IMR-90 (cell line): ENCODE measurements at regions not wholly inside any gene's neighbourhood (a gene's known extent, or its start where the extent isn't known, plus 50 kb on each side); places are given as distances from the start of the nearest gene placed in this dataset.

ENCODE experiments used
- ATAC-seq: fragments of 200-7000 bp; cut with Tn5 transposase; 2 replicates; pipeline ENCODE4 v1.9.1; 2020; ENCODE audit warnings: low read depth, mild to moderate bottlenecking, moderate library complexity
- BruUV-seq: library from RNA; stranded (reverse); fragments of 400-500 nt; replicated peaks from 2 replicates; lab custom pipeline; 2021; lab: Mats Ljungman, UMichigan
- CTCF ChIA-PET: fragments of 300-600 bp; formaldehyde crosslinking; extraction: SDS; loops from one replicate; lab custom pipeline; 2021; ENCODE audit warnings: antibody characterized with exemption; lab: Yijun Ruan, JAX
- POLR2A ChIA-PET: fragments of 300-600 bp; sonication (Branson Sonifier 250); formaldehyde crosslinking; loops from one replicate; lab custom pipeline; 2022; ENCODE audit warnings: antibody characterized with exemption; ENCODE audit not compliant: unreplicated experiment; lab: Charles Lee
- DNase-seq: peaks from one replicate; pipeline ENCODE4 v3.0.0; 2013
- H2AFZ ChIP-seq: replicated peaks from 2 replicates; pipeline ENCODE3; 2013; ENCODE audit warnings: low read length, mild to moderate bottlenecking; ENCODE audit not compliant: poor library complexity
- H2AK5ac ChIP-seq: 2 replicates; pipeline ENCODE4 v1.6.1; 2013; ENCODE audit warnings: low read depth, low read length, inconsistent platforms
- H2AK9ac ChIP-seq: replicated peaks from 2 replicates; pipeline ENCODE3; 2013; ENCODE audit warnings: mild to moderate bottlenecking, low read depth, low read length, moderate library complexity; ENCODE audit not compliant: poor library complexity
- H2BK120ac ChIP-seq: 2 replicates; pipeline ENCODE4 v1.6.1; 2013; ENCODE audit warnings: low read depth, low read length, inconsistent platforms
- H2BK15ac ChIP-seq: 3 replicates; pipeline ENCODE4 v1.6.1; 2013; ENCODE audit warnings: low read depth, low read length, inconsistent platforms
- H2BK20ac ChIP-seq: 2 replicates; pipeline ENCODE4 v1.6.1; 2013; ENCODE audit warnings: low read depth, mild to moderate bottlenecking, inconsistent platforms, low read length, moderate library complexity
- H2BK5ac ChIP-seq: 2 replicates; pipeline ENCODE4 v1.6.1; 2013; ENCODE audit warnings: mild to moderate bottlenecking, low read depth, low read length, inconsistent platforms; ENCODE audit not compliant: poor library complexity, severe bottlenecking
- H3K14ac ChIP-seq: replicated peaks from 2 replicates; pipeline ENCODE4 v1.6.1; 2013; ENCODE audit warnings: low read depth, low read length, inconsistent platforms
- H3K18ac ChIP-seq: 2 replicates; pipeline ENCODE4 v1.6.1; 2013; ENCODE audit warnings: low read depth, low read length, control low read depth
- H3K23ac ChIP-seq: 2 replicates; pipeline ENCODE4 v1.6.1; 2013; ENCODE audit warnings: low read depth, low read length, inconsistent platforms
- H3K27ac ChIP-seq: 2 replicates; pipeline ENCODE4 v1.5.1; 2013; ENCODE audit warnings: mild to moderate bottlenecking, control low read depth, low read length; ENCODE audit not compliant: insufficient read depth
- H3K27me3 ChIP-seq: 2 replicates; pipeline ENCODE4 v1.6.1; 2013; ENCODE audit warnings: low read length; ENCODE audit not compliant: control insufficient read depth, insufficient read depth
- H3K36me3 ChIP-seq: 2 replicates; pipeline ENCODE4 v1.6.1; 2013; ENCODE audit warnings: low read length, mixed read lengths; ENCODE audit not compliant: control insufficient read depth, insufficient read depth
- H3K4ac ChIP-seq: 2 replicates; pipeline ENCODE4 v1.6.1; 2013; ENCODE audit warnings: low read depth, low read length, inconsistent platforms
- H3K4me1 ChIP-seq: 2 replicates; pipeline ENCODE4 v1.6.1; 2013; ENCODE audit warnings: low read length, mixed read lengths; ENCODE audit not compliant: control insufficient read depth, insufficient read depth
- H3K4me2 ChIP-seq: 2 replicates; pipeline ENCODE4 v1.6.1; 2013; ENCODE audit warnings: low read depth, mild to moderate bottlenecking, control low read depth, low read length, moderate library complexity
- H3K4me3 ChIP-seq: 2 replicates; pipeline ENCODE4 v1.5.1; 2013; ENCODE audit warnings: low read depth, mild to moderate bottlenecking, control low read depth, low read length, moderate library complexity; ENCODE audit not compliant: insufficient read depth
- H3K56ac ChIP-seq: 2 replicates; pipeline ENCODE4 v1.6.1; 2013; ENCODE audit warnings: low read length, inconsistent platforms; ENCODE audit not compliant: insufficient read depth; ENCODE audit errors: extremely low read depth
- H3K79me1 ChIP-seq, 2 experiments: 2 replicates each; pipeline ENCODE4 v1.6.1; 2013; ENCODE audit warnings: low read length in 2 of 2, inconsistent platforms in 1 of 2, low read depth in 1 of 2
- H3K9ac ChIP-seq: 2 replicates; pipeline ENCODE4 v1.6.1; 2013; ENCODE audit warnings: low read depth, low read length, control low read depth
- H3K9me1 ChIP-seq: 2 replicates; pipeline ENCODE4 v1.6.1; 2013; ENCODE audit warnings: low read length, inconsistent platforms; ENCODE audit not compliant: insufficient read depth
- H3K9me3 ChIP-seq: 2 replicates; pipeline ENCODE4 v1.6.1; 2013; ENCODE audit warnings: low read length; ENCODE audit not compliant: control insufficient read depth, insufficient read depth
- H4K20me1 ChIP-seq: 2 replicates; pipeline ENCODE4 v1.6.1; 2013; ENCODE audit warnings: low read length, inconsistent platforms; ENCODE audit not compliant: insufficient read depth
- H4K5ac ChIP-seq: 2 replicates; pipeline ENCODE4 v1.6.1; 2013; ENCODE audit warnings: mild to moderate bottlenecking, low read depth, low read length, control low read depth
- H4K8ac ChIP-seq, 2 experiments: 2 replicates each; pipeline ENCODE4 v1.6.1; 2013; ENCODE audit warnings: low read depth in 2 of 2, low read length in 2 of 2, control low read depth in 1 of 2, inconsistent platforms in 1 of 2
- H4K91ac ChIP-seq: 2 replicates; pipeline ENCODE4 v1.6.1; 2013; ENCODE audit warnings: low read depth, low read length, inconsistent platforms; ENCODE audit not compliant: insufficient read depth
- CEBPB ChIP-seq: IDR thresholded peaks from 2 replicates; pipeline ENCODE4 v1.6.1; 2012; ENCODE audit warnings: low read depth, low read length, improper control_type of control experiment
- CTCF ChIP-seq: conservative IDR thresholded peaks from 2 replicates; pipeline ENCODE4 v1.5.1; 2012; ENCODE audit warnings: mild to moderate bottlenecking, low read depth, low read length, improper control_type of control experiment
- MAFK ChIP-seq: IDR thresholded peaks from 2 replicates; pipeline ENCODE4 v1.6.1; 2012; ENCODE audit warnings: low read depth, low read length, improper control_type of control experiment
- RAD21 ChIP-seq: IDR thresholded peaks from 2 replicates; pipeline ENCODE4 v1.6.1; 2012; ENCODE audit warnings: low read length, improper control_type of control experiment
- RCOR1 ChIP-seq: IDR thresholded peaks from 2 replicates; pipeline ENCODE4 v1.6.1; 2012; ENCODE audit warnings: mild to moderate bottlenecking, low read length, improper control_type of control experiment; ENCODE audit not compliant: insufficient replicate concordance
- RFX5 ChIP-seq: IDR thresholded peaks from 2 replicates; pipeline ENCODE4 v1.8.0; 2012; ENCODE audit warnings: low read depth, mild to moderate bottlenecking, low read length, moderate library complexity
- WGBS, 2 experiments: methylation state at CpG; one replicate each; pipeline versions ENCODE4 v1.1.5 to v1.1.7; 2013; ENCODE audit warnings: missing lambda C conversion rate in 2 of 2; ENCODE audit not compliant: insufficient read length in 1 of 2; ENCODE audit errors: extremely low coverage in 2 of 2; 5-methylcytosine and 5-hydroxymethylcytosine counted together
- dilution Hi-C: fragments of 300-500 bp; cut with HindIII; formaldehyde crosslinking; loops from one replicate; pipeline ENCODE4 v1.14.3; 2018; ENCODE audit warnings: low sequenced_read_pairs; ENCODE audit not compliant: unreplicated experiment
- in situ Hi-C: fragments of 300-500 bp; cut with MboI; formaldehyde crosslinking; loops from 3 replicates; pipeline ENCODE4 v1.14.3; 2019; ENCODE audit warnings: low sequenced_read_pairs, inconsistent platforms, mixed read lengths
- intact Hi-C: fragments of 100-400 bp; cut with micrococcal nuclease; formaldehyde crosslinking; loops from 2 replicates; pipeline ENCODE4 v1.10.0; 2022

- no peak for TF ChIP-seq RCOR1
- TF ChIP-seq RAD21: no peak; the same call in 1 of the 2 replicates
These were observed 509.7 kb upstream of the AKR1E2 start (continued) for GRCh38 chr10:4316161-4316810.

GRCh38 chr10:4315551-4315950 is 510.5 kb upstream of the AKR1E2 start:
- Histone ChIP-seq H3K9me3 (no peaks in the 10 kb centered on the region), H3K27ac (no peak overlapping the region), H3K18ac (0 out of 2 replicates have a peak overlapping the region, but pooled peaks have one; percentile 11), H3K79me1 (no peaks in the 10 kb centered on the region), H2AK5ac (peak overlapping the region; percentile 23; the same call in 1 of the 2 replicates), H2BK120ac (peak overlapping the region; percentile 69), H3K4ac (no peak overlapping the region; the same call in 1 of the 2 replicates), H2BK15ac (peak overlapping the region; percentile 23; the same call in 1 of the 3 replicates), H2AK9ac (no peak overlapping the region), H4K91ac (no peak overlapping the region), H2BK20ac (peak overlapping the region; percentile 46; the same call in 1 of the 2 replicates), H3K14ac (peak overlapping the region; percentile 7; the same call in 1 of the 2 replicates), H3K23ac (peak overlapping the region; percentile 58; the same call in 1 of the 2 replicates), H4K20me1 (no peaks in the 10 kb centered on the region), H3K4me1 (no peaks in the 10 kb centered on the region), H4K8ac (peak overlapping the region in 1 of 2 experiments; percentile 23; a peak in 1 of 4 replicates), H3K56ac (no peak overlapping the region), H3K4me2 (peak overlapping the region; percentile 78), H2AFZ (peak overlapping the region; percentile 36), H3K36me3 (no peaks in the 10 kb centered on the region), H4K5ac (no peak overlapping the region), H3K4me3 (no peak overlapping the region), H3K9ac (peak overlapping the region; percentile 41; the same call in 1 of the 2 replicates), H3K27me3 (no peaks in the 10 kb centered on the region), H2BK5ac (no peak overlapping the region), H3K9me1 (no peaks in the 10 kb centered on the region; the same call in 1 of the 2 replicates)
- intact Hi-C loops: no loop called here
- WGBS, 2 experiments: no CpG with 5 or more reads among the region's 4 CpGs
- dilution Hi-C loops: no loop called here
- DNase-seq (peak; percentile 65), ATAC-seq (peak; percentile 70)
- in situ Hi-C loops: no loop called here
- no TSS peak for BruUV-seq
- TF ChIP-seq MAFK: 0 out of 2 replicates have a peak, but pooled peaks have one; percentile 4
- TF ChIP-seq RFX5: no peak
- TF ChIP-seq CTCF: no peak
- TF ChIP-seq CEBPB: no peak
- ChIA-PET POLR2A (no interaction called here), CTCF (interaction anchor here (0.5 to 2.0 kb wide), 6 partner anchors 29 to 626 kb away, joined by 3 to 8 read pairs (median 6); no protein-coding TSS in a partner anchor)
